Activated CD4-positive, alpha-beta T cell treated with anti-CD3 and anti-CD28 coated beads for 48 hours (primary cell): ENCODE measurements at regions not wholly inside any gene's neighbourhood (a gene's known extent, or its start where the extent isn't known, plus 50 kb on each side); places are given as distances from the start of the nearest gene placed in this dataset.

Experiments
- DNase-seq: peaks from one replicate; pipeline ENCODE4 v3.0.0-alpha.2; 2020

DNA sequence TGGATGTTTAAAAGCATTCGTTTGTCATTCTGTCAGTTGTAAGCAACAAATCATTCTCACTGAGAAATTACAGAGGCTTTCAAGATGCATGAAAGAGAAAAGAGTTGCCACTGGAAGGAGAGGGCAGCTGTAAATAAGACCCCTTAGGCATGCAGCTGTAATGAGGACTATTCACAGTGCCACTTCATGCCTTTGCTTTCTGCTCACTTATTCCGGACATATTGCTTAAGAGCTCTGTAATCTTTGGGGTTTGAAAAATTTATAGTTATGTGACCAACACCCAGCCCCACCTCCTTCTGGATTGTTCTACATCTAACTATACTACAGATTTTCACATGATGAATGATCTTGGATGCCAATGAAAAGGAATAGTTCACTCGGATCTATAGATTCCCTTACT, 194.8 kb upstream of the DCN start:
- no peak for DNase-seq

DNA sequence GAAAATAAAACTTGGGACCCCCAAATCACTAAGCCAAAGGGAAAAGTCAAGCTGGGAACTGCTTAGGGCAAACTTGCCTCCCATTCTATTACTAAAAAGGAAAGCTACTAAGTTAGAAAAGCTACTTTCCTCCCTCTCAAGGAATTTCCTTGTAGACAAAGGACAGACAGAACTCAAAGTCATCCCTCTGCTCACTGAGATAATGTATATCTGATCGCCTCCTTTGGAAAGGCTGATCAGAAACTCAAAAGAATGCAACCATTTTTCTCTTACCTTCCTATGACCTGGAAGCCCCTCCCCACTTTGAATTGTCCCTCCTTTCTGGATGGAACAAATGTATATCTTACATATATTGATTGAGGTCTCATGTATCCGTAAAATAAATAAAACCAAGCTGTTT, 190.5 kb upstream of the DCN start:
- DNase-seq = no peak

DNA sequence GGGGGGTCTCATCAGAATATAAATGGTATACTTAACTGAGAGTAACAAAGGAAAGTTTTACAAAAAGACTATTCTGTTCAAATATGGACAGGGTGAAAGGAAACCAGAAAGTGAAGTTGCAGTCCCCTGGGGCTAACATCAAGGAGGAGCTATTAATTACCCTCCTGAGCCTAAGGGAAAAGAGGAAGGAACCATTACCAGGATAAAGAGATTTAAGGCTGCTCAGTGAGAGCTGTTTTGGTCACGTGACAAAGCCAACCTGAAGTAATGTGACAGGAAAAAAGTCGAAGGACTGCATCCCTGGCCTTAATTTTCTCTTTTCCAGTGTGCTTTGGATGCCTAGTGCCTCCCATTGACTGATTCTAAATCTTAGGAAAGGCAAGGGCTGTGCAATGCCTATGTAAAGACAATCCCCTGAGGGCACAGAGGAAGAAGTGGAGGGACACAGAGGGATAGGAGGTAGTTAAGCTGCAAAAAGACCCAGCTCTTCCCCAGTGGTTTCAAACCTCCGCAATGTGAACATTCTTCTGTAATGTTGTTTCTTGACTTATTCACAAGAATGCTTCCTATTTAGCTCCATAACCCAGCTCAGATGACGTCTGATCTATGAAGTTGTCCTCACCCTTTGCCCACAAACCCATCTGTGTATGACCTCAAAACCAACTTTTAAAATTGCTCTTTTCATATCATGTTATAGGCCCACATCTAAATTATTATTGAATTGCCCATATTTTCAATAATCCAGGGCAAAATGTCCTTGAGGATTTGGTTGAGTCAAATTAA, 187.7 kb upstream of the DCN start:
- no peak for DNase-seq

DNA sequence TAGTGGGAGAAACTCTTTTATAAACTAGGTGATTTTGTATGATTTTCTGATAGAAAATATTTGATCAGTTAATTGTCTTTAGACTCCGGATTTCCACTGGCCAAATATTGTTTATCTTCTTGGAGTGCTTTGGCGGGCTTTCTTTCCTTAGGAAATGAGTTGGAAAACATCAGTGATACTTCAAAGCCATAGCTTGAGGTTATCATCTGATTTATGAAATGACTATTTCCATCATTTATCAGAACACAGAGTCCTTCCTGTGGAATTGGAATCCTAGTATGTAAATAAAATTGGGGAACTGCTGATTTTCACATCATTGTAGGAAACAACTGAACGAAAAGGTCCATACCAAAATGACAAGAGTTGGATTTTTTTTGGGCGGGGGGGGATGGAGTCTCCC, 186.0 kb upstream of the DCN start:
- DNase-seq = no peak

DNA sequence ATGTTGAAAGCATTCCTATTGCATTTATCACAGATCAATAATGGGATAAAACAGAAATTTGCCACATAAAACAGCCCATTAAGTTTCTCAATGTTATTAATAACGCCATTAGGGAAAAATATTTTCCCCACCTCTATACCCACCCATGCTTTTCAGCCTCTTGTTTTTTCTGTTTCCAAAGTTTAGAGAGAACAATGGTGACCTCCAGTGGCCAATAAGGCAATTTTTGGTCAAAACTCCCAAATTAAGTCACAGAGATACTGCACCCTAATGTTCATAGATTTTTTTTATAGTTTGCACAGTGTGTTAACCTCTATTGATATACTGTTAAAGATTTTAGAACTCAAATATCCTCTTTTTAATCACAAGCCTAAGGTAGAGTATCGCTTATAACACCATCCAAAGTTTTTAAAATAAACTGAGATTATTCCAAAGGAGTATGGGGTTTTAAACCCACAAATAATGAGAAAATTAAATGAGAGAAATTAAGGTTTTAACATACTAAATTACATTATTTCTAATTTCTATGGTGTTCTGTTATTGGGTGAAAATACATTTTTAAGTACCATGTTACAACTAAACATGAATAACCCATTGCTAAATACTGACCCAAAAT, 184.7 kb upstream of the DCN start:
- no peak for DNase-seq

DNA sequence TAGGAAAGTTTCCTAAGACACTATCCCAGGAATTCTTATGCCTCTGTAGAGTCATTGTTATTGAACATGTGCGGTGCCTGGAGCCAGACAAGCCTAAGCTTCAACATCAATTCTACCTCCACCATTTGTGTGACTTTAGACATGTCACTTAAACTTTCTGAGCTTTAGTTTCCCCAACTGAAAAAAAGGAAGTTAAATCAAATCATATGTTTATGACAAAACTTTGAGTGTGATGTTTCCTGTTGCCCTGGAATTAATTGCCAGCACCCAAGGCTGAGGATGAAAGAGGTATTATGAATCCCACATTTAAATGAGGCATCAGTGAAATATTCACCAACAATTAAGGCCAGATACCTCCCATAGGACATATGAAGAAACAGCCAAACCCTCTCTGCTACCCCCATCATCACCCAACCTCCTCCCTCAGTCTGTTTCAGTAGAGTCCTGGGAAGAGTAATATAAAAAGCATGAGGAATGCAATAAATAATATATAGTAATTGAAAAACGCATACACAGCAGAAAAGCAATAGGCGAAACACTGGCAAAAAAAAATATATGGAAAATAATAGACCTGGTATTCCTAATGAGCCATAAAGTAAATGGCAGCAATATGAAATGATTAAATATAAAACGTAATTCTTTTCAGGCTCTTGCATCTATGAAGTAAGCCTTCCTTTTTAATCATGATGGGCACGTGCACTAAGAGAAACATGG, 182.0 kb upstream of the DCN start:
- DNase-seq = no peak

DNA sequence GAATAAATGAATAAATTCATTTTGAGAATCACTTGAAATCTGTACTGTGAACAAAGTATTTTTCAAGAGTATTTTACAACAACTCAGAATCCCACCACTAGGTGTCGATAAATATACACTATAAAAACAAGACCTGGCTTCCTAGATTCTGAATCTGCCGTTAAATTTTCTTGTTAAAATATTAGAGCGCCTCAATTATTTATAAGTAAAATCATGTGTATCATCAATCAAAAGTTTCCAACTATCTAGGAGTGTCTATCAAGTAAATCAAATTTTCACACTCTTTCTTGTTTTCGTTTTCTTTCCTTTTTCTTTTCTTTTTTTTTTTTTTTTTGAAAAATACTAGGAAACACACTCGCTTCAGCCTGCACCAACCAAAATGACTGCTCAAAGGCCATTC, 179.2 kb upstream of the DCN start:
- DNase-seq = no peak

DNA sequence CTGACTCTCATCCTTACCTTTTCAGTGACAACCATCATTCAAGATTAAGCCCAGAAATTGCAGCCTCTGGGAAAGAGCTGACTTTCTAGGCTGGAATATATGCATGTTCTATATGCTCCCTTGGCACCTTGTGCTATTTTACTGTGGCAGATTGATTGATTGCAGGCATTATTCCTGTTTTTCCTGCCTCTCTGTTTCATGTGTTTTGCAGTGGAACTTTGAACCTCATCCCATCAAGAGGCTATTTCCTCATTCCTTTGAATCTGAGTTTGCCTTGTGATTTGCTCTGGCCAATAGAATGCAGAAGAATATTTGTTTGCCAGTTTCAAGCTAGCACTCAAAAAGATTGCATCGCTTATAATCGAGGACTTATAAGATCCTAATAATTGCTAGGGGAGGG, 174.8 kb upstream of the DCN start:
- DNase-seq = no peak

DNA sequence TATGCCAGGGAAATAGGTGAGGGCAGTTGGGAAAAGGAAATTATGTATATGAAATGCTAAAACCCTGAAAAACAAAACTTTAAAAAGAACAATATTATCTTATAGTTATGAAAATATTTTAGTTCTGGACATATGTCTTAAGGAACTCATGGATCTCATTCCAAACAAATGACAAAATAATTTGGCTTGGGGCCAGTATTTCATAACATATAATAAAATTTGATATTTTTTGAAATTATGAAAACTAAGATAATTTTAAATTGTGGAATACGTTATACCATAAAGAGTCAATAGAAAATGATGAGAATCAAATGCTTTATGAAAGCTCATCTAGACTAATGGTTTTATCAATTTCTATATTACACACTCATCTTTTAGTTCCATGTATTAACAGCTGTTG, 173.8 kb upstream of the DCN start:
- no peak for DNase-seq

DNA sequence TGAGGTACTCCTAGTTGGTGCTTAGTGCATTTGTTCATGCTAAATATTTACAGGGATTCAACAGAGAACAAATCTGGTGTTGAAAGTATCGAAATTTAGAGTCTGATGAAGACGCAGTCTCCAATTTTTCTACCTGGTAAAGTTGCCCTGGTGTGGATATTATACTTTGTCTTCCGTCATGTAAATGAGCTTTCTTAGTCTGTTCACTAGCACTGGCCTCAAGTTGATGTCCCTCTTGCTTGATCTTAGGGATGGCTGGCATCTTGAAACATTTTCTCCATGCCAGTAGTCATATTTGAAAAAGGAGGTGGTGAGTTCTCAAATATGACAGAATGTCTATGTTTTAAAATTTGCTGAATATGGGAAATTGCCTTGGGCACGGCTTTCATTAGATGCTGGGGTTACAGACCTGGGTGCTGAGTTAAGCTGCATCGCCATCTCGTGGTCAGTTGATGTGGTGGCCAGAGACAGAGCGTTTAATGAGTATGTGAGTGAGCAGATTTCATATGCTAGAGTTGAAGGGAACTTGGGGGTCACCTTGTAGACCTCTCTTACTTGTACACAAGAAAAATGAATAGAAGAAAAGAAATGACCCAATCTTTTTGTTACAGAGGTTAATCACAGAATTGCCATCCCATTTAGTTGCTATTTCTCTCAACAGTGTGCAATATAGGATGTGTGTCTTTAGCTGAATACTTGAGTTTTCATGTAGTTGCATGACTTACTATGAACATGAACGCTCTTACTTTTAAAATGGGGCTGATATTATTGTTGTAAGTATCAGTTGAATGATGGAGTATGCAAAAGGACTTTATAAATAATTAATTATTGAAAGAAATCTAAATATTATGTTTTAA, 172.8 kb upstream of the DCN start:
- peak; percentile 57 for DNase-seq

DNA sequence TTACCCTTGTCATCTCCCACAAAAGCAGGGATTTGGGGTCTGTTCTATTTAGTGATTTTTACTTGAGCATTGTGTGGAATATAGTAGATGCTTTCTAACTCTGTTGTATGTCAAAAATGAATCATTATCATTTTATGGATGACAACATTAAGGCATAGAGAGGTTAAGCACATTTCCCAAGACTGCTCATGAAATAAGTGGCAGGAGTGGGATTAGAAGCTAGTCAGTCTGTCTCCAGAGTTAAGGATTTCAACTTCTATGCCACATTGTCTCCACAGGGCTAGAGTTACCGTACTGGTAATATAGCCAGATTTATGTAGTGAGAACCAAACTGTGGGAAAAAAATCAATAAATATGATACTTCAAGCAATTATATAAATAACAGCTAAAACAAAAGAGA, 170.6 kb upstream of the DCN start:
- no peak for DNase-seq

DNA sequence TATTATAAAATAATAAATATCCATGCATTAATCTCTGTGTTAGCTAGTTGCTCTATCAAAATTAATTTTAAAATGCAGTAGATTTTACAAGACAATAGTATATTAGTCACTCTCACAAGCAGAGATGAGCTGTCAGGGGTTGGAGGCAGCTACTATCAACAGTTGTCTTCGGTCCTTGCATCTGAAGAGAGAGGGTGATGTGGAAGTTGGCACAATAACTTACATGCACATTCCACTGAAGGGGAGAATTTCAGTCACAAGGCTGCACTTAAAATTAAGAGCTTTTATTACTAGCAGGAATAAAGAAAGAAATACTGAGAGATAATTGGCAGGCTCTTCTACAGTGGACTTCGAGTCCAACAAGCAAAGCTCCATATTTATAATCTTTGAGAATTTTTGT, 166.9 kb upstream of the DCN start:
- DNase-seq = no peak

DNA sequence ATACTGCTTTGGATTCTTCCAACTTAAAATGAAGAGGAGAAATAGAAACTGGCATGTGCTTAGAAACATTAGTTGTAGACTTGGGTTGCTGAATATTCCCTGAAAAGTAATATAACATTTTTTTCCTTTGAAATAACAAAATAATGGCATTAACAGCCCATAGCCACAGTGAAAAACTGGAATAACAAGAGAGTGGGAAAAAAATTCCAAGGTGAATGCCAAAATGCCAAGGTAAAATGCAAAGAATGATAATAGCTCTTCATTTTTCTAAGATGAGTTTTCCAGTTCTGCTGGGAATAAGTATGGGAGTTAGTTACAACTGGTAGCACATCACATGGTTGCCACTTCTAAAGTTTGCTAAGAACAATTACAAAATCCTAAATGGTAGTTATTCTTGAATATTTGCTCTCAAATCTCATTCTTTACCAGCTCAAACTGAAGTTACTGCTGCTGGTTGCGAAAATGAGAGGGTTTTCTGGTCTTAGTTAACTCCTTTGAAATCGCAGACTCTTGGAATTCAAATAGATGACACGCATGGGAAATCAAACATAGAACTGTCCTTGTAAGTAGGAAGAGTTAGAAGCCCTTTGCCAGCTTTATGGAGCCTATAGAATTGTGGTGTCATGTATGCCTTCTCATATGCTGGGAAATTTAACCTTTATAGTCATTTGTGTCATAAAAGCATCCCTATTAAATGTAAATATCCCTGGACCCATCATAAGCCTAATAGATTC, 165.0 kb upstream of the DCN start:
- DNase-seq = no peak

DNA sequence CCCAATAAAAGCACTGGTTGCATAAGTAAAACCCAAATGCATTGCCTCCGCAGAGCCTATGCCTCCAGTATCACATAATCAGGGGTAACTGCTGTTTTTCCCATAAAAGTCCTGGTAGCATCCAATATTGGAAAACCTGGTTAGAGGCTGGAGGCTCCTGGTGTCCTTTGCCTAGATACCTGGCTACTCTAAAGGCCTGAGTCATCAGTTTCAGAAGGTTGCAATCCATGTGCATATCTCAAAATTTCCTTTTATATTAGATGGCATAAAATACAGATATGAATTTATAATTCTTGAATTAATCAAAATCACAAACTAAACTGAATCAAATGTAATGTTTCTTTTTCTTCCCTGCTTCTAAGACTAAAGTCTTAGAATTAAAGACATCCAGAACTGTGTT, 164.2 kb upstream of the DCN start:
- no peak for DNase-seq

DNA sequence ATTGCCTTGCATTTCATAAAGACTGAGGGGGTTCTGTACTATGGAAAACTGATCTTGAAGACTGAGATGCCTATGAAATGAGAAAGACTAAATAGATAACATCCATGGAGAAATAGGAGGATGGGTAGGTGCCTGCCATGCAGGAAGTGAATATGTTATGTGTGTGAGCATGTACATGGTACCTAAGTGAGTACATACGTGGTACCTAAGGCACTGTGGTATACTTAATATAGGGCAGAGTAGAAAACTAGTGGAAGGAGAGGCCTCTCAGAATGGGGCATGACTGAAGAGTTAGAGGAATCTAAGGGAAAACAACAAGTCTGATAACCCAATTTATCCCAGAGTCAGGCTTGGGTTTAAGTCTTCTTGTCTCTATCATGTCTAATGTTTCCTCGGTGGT, 161.8 kb upstream of the DCN start:
- DNase-seq = no peak

DNA sequence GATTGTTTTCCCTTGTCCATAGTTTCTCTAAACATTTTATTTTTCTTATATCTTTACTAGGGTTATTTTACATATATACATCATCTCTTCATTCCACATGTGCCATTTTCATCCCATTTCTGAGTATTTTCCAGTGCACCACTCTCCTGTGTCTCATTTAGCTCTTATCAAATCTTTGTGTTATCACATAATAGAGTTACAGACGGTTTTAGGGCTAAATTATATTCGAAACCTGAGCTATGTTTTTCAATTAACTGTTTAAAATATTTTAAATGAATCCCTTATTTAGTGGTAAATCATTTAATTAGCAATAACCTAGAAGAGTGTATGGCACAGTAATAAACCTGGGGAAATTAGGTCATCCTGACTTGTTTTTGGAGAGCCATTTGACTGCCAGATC, 160.4 kb upstream of the DCN start:
- DNase-seq = no peak

DNA sequence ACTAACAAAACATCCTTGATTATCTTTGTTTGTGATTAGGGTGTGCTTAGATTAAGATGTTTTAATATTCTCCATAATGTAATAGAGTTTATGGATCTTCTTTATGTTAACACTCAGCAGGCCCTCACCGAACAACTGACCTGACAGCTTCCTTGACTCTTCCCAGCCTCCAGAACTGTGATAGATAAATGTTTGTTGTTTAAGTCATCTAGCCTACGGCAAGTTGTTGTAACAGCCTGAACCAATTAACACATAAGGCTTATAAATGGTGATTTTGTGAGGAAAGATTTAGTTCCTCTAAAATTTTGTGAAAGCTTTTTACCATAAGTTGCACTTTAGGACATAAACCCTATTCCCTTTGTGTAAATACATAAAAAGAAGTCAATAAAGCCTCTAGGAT, 156.5 kb upstream of the DCN start:
- no peak for DNase-seq

DNA sequence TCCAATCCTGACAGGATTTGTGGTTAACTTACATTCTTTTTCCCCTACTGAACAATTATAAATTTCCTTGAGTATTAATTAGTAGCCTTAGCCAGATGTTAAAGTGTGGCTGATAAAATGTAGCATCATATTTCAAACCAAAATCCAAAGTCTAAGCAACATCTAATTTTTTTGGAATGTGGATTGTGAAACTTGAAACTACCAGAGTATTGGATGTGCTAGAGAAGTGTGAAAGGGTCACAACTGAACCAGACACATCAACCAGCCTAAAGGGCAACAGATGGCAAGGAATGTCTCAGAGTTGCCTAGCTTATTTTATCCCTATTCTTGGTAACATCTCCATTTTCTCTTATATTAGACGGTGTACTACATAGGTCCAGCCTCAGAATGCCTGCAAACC, 153.1 kb upstream of the DCN start:
- no peak for DNase-seq

DNA sequence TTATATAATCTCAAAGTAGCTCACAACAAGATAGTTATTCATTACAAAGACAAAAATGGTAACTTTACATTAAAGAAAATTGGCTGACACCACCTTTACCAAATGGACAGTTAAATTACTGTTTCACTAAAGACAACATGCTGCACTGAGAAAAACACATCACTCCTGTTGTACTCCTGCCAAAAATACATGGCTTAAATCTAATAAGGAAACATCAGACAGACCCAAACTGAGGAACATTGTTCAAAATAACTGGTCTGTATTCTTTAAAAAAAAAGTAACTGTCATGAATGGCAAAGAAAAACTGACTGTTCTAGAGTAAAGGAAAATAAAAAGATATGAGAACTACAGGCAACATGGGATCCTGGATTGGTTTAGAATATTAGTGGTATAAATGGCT, 151.3 kb upstream of the DCN start:
- DNase-seq = no peak

DNA sequence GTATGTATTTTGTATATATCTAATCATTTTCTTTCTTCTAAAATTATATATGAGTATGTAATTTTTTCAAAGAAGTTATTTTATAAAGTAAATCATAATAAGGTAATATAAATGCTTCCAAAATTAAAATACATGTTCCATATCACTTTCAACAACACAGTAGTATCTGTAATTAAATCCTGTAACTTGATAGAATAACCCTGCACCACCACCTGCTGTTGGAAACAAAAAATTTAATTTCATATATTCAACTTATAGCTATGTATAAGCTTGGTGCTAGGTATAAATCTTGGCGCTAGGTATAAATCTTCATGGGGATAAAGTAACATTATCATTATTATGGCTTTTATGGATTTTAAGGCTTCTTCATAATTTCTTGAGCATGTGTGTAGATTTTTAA, 149.7 kb upstream of the DCN start:
- no peak for DNase-seq

DNA sequence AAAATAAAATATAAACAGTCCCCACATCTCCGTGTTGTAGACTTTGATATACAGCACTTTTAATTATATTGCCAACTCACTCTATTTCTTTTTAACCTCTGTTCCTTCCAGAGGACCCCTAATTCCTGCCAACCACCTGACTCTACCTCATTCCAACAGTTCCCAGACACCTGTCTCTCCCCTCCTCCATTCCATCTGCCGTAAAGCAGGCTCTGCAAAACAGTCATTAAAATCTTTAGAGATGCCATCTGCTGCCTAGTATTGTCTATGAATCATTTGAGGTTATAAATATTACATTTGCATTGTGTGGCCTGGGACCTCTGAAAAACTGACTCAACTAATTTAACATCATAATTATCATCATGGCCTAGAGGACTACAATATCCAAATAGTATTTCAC, 148.8 kb upstream of the DCN start:
- DNase-seq = no peak

DNA sequence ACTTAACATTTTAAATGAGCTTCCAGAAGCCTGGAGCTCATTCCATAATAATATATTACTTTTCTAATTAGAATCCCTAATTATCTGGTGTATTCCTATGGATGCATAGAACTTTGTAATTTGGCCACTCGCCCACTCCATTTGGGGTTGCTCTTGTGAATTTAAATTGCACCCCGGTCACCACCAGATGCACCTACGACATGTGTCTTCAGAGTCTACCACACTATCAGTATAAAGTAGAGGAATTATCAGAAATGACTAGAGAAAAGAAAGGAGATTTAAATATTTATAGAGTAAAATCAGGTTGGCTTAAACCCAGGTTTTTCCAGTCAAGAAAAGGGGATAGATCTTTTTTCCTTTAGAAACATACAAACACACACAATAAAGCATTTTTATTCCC, 145.8 kb upstream of the DCN start:
- DNase-seq = no peak

DNA sequence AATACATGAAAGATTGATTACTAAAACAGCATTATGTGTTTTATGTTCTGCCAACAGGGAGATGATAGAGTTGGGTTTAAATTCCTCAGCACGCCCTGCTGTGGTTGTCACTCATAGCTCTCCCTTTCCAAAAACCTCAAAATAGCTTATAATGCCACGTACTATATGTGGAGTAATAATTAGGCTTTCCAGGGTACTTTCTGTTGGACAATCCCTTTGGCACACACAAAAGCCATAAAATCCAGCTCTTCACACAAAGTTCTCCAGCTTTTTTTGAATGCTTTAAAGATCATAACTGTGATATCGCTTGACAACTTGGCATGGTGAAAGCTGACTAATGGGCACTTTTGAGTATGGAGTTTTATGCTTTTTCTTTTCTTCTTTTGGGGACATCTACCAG, 145.3 kb upstream of the DCN start:
- no peak for DNase-seq
